ENCODE measurements at regions not wholly inside any gene's neighbourhood (a gene's known extent, or its start where the extent isn't known, plus 50 kb on each side); places are given as distances from the start of the nearest gene placed in this dataset.

DNA sequence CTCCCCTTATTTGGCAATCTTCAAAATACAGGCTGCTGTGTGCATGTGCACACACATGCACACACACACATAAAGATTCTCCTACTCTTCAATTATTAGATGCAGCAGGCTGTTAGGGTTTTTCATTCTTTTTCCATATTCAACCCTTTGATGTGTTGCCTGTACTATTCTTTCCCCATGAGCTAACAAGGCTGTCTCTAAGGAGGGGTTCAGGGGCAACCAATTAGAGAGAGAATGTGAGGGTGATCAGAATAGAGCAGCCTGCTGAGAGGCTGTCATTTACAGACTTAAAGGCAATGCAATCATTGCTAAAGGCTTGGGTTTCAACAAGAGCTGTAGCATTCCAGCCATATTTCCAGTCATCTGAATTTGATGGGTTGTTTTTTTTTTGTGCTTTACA is 467.4 kb upstream of the ID4 start:
- TF ChIP-seq YY1 (IDR thresholded peaks at IDR 0.05; ENCODE audit: insufficient read depth, insufficient read length) (no peak), ZNF274 (IDR thresholded peaks at IDR 0.05; ENCODE audit: low read depth, low read length) (no peak)

Measured in NT2/D1 (cell line).